SKM-1 (cell line): ENCODE measurements at regions not wholly inside any gene's neighbourhood (a gene's known extent, or its start where the extent isn't known, plus 50 kb on each side); places are given as distances from the start of the nearest gene placed in this dataset.

Source experiments
- DNase-seq: peaks from one replicate; lab custom pipeline; 2025; ENCODE audit not compliant: unreplicated experiment; lab: John Stamatoyannopoulos, UW

GRCh38 chr15:70153921-70154717, 56.4 kb upstream of the TLE3 start:
- DNase-seq = no peak

GRCh38 chr15:70152070-70152480, 54.4 kb upstream of the TLE3 start:
- no peak for DNase-seq

- DNase-seq = no peak
Observed at GRCh38 chr15:70151462-70151861, 53.7 kb upstream of the TLE3 start.

DNA sequence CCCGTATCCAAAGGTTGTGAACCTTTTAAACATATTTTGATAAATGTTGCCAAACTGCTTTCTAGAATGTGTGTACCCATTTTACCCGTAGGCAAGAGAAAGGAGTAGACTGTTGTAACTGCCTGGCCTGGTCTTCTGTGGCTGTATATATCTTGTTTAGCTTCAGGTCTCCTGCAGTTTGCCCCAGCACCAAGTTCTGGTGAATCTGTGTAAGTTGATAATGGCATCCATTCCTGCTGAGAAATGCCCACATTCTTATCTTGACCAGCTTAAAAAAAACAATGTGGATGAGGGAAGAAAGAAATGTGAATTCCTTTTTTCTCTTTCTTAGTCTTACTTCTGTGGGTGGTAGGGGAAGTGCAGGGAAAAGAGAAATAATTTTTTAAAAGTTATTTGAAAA, 53.3 kb upstream of the TLE3 start:
- no peak for DNase-seq

GRCh38 chr15:70150405-70150747, 52.7 kb upstream of the TLE3 start:
- DNase-seq = no peak

- no peak for DNase-seq
Observed at GRCh38 chr15:70149667-70150404, 52.1 kb upstream of the TLE3 start.

GRCh38 chr15:70147778-70148177, 50.1 kb upstream of the TLE3 start:
- DNase-seq = no peak
